ENCODE measurements at regions not wholly inside any gene's neighbourhood (a gene's known extent, or its start where the extent isn't known, plus 50 kb on each side); places are given as distances from the start of the nearest gene placed in this dataset.

DNA sequence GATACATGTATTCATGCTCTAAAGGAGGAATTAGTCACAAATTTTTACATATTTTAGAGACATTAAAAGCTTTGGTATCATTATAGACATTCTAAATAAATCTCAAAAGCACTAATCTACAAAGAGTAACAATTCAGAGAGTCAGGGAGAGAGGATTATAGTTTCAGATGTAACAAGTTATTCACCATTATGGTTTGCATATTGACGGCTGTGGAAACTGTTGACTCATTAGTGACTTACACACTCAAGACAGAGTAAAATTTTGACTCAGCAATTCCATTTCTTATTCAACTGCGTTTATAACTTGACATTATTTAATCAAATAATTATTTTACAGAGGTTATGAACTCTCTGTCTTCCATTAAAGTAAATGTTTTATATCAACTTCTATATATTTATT is 95.4 kb upstream of the SEMA3C start:
- H3K4me3 ChIP-seq (replicated peaks in 1 of 3; ENCODE audit: insufficient read depth in 1 of 3, low read depth in 2 of 3, low read length in 3 of 3) = no peak overlapping the region
- H3K9ac ChIP-seq (ENCODE audit: insufficient read depth, low read depth, low read length) = no peak overlapping the region
- BruUV-seq (replicated peaks) = no TSS peak
- no peak for ATAC-seq
- no peak overlapping the region for H2AFZ ChIP-seq (ENCODE audit: low read length)
- intact Hi-C loops (cut with micrococcal nuclease; ENCODE audit: unreplicated experiment) (no loop called here), in situ Hi-C loops (cut with HindIII; ENCODE audit: extremely low pct_ligation_motif_present, low pct_unique_long_range_greater_than_20kb) (no loop called here)
- ChIA-PET CTCF (ENCODE audit: low intra/inter-chr PET ratio, low total read pairs) (no interaction called here), POLR2A (no interaction called here)
- H3K27ac ChIP-seq (ENCODE audit: extremely low read length, insufficient read depth, low read length) = no peak overlapping the region
- TF ChIP-seq ZFY (CRISPR knock-in tag; IDR thresholded peaks at IDR 0.05) (no peak), ISX (CRISPR knock-in tag; conservative IDR thresholded peaks at IDR 0.05) (no peak), CHD2 (IDR thresholded peaks at IDR 0.05; ENCODE audit: low read depth, low read length) (no peak), JUND (CRISPR knock-in tag; IDR thresholded peaks at IDR 0.05) (no peak)
- TF ChIP-seq, protein P1, sequence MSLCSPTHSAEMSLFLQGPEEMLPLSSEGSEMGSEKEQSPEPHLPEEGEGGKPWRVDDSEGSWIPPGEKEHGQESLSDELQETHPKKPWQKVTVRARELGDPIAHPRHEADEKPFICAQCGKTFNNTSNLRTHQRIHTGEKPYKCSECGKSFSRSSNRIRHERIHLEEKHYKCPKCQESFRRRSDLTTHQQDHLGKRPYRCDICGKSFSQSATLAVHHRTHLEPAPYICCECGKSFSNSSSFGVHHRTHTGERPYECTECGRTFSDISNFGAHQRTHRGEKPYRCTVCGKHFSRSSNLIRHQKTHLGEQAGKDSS (CRISPR knock-in tag; IDR thresholded peaks at IDR 0.05; ENCODE audit: borderline replicate concordance, low read depth) = no peak
- no peaks in the 10 kb centered on the region for H3K79me2 ChIP-seq (ENCODE audit: insufficient read depth, low read length)
- H3K27me3 ChIP-seq (ENCODE audit: control insufficient read depth in 1 of 2, insufficient read depth in 2 of 2, low read length in 2 of 2) = no peaks in the 10 kb centered on the region
- H3K36me3 ChIP-seq (replicated peaks in 1 of 2; ENCODE audit: control insufficient read depth in 1 of 2, insufficient read depth in 2 of 2, low read length in 2 of 2) = no peaks in the 10 kb centered on the region
- WGBS (ENCODE audit: low lambda C conversion rate) = 22% methylated on average over 2 of the region's 2 CpGs
- H4K20me1 ChIP-seq (ENCODE audit: insufficient read depth, low read length) = no peaks in the 10 kb centered on the region
- no peaks in the 10 kb centered on the region; the same call in 1 of the 2 replicates for H3K9me3 ChIP-seq (ENCODE audit: low read length)
- no peak for FAIRE-seq
- no peak for DNase-seq (ENCODE audit: low spot score)
- no peaks in the 10 kb centered on the region for H3K4me1 ChIP-seq (ENCODE audit: insufficient read depth, low read length)
- no peak overlapping the region for H3K4me2 ChIP-seq (ENCODE audit: low read depth, low read length)

DNA sequence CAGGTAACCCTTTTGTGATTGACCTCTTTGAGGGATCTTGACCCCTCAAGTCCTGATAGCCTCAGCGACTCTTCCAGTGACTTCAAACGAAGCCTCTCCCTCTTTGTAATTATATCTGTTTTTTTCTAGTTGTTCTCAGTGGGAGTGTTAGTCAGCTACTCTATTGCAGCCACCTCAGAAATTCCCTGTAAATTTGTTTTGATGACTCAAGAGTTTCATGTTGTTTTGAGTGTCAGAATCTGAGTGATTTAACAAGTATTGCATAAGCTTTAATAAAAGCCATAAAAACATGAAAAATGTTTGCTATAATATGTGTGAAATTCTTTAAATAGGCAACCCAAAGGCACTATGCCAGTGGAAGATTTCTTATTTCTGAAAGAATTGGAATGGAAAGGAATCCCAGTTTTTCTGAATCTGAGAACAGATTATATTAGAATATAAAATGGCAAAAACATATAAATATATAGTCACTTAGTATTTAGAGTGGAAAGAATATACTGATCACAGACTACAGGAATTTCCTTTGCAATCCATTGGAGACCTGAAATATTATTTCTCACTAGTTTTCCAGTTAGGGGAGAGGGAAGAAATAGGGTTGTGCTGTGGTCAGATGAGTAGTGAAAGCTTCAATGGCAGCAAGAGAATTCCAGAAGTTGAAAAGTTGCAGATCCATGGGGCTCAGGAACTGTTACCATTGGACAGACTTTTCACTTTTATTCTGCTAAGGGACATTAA is 94.4 kb upstream of the SEMA3C start:
- no peaks in the 10 kb centered on the region for H3K27me3 ChIP-seq (ENCODE audit: control insufficient read depth in 1 of 2, insufficient read depth in 2 of 2, low read length in 2 of 2)
- FAIRE-seq (no peak), ATAC-seq (no peak), DNase-seq (ENCODE audit: low spot score) (no peak)
- ChIA-PET CTCF (ENCODE audit: low intra/inter-chr PET ratio, low total read pairs) (no interaction called here), POLR2A (no interaction called here)
- in situ Hi-C loops (cut with HindIII; ENCODE audit: extremely low pct_ligation_motif_present, low pct_unique_long_range_greater_than_20kb) (no loop called here), intact Hi-C loops (cut with micrococcal nuclease; ENCODE audit: unreplicated experiment) (no loop called here)
- BruUV-seq (replicated peaks) = no TSS peak
- H3K4me1 ChIP-seq (ENCODE audit: insufficient read depth, low read length) = no peaks in the 10 kb centered on the region
- H3K79me2 ChIP-seq (ENCODE audit: insufficient read depth, low read length) = no peaks in the 10 kb centered on the region
- WGBS (ENCODE audit: low lambda C conversion rate) = 5% methylated on average over 2 of the region's 2 CpGs
- no peak overlapping the region for H2AFZ ChIP-seq (ENCODE audit: low read length)
- H3K4me2 ChIP-seq (ENCODE audit: low read depth, low read length) = no peak overlapping the region
- H3K4me3 ChIP-seq (replicated peaks in 1 of 3; ENCODE audit: insufficient read depth in 1 of 3, low read depth in 2 of 3, low read length in 3 of 3) = no peak overlapping the region
- H3K27ac ChIP-seq (ENCODE audit: extremely low read length, insufficient read depth, low read length) = no peak overlapping the region
- H3K36me3 ChIP-seq (replicated peaks in 1 of 2; ENCODE audit: control insufficient read depth in 1 of 2, insufficient read depth in 2 of 2, low read length in 2 of 2) = no peaks in the 10 kb centered on the region
- H3K9ac ChIP-seq (ENCODE audit: insufficient read depth, low read depth, low read length) = no peak overlapping the region
- H3K9me3 ChIP-seq (ENCODE audit: low read length) = no peaks in the 10 kb centered on the region; the same call in 1 of the 2 replicates
- H4K20me1 ChIP-seq (ENCODE audit: insufficient read depth, low read length) = no peaks in the 10 kb centered on the region
- TF ChIP-seq MYNN (CRISPR knock-in tag; IDR thresholded peaks at IDR 0.05; ENCODE audit: low read depth) (no peak), ERF (CRISPR knock-in tag; IDR thresholded peaks at IDR 0.05) (no peak), JUN (CRISPR knock-in tag; IDR thresholded peaks at IDR 0.05) (no peak), ZNF746 (CRISPR knock-in tag; IDR thresholded peaks at IDR 0.05) (no peak), MED8 (CRISPR knock-in tag; IDR thresholded peaks at IDR 0.05; ENCODE audit: insufficient replicate concordance) (no peak), KAT7 (CRISPR knock-in tag; IDR thresholded peaks at IDR 0.05; ENCODE audit: borderline replicate concordance) (no peak), REXO4 (CRISPR knock-in tag; IDR thresholded peaks at IDR 0.05; ENCODE audit: borderline replicate concordance) (no peak)
- TF ChIP-seq, protein P2, sequence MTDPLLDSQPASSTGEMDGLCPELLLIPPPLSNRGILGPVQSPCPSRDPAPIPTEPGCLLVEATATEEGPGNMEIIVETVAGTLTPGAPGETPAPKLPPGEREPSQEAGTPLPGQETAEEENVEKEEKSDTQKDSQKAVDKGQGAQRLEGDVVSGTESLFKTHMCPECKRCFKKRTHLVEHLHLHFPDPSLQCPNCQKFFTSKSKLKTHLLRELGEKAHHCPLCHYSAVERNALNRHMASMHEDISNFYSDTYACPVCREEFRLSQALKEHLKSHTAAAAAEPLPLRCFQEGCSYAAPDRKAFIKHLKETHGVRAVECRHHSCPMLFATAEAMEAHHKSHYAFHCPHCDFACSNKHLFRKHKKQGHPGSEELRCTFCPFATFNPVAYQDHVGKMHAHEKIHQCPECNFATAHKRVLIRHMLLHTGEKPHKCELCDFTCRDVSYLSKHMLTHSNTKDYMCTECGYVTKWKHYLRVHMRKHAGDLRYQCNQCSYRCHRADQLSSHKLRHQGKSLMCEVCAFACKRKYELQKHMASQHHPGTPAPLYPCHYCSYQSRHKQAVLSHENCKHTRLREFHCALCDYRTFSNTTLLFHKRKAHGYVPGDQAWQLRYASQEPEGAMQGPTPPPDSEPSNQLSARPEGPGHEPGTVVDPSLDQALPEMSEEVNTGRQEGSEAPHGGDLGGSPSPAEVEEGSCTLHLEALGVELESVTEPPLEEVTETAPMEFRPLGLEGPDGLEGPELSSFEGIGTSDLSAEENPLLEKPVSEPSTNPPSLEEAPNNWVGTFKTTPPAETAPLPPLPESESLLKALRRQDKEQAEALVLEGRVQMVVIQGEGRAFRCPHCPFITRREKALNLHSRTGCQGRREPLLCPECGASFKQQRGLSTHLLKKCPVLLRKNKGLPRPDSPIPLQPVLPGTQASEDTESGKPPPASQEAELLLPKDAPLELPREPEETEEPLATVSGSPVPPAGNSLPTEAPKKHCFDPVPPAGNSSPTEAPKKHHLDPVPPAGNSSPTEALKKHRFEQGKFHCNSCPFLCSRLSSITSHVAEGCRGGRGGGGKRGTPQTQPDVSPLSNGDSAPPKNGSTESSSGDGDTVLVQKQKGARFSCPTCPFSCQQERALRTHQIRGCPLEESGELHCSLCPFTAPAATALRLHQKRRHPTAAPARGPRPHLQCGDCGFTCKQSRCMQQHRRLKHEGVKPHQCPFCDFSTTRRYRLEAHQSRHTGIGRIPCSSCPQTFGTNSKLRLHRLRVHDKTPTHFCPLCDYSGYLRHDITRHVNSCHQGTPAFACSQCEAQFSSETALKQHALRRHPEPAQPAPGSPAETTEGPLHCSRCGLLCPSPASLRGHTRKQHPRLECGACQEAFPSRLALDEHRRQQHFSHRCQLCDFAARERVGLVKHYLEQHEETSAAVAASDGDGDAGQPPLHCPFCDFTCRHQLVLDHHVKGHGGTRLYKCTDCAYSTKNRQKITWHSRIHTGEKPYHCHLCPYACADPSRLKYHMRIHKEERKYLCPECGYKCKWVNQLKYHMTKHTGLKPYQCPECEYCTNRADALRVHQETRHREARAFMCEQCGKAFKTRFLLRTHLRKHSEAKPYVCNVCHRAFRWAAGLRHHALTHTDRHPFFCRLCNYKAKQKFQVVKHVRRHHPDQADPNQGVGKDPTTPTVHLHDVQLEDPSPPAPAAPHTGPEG (CRISPR knock-in tag; IDR thresholded peaks at IDR 0.05) = no peak

All from HepG2 (cell line).